Stomach (tissue), 8 donors: ENCODE measurements at regions not wholly inside any gene's neighbourhood (a gene's known extent, or its start where the extent isn't known, plus 50 kb on each side); places are given as distances from the start of the nearest gene placed in this dataset.
"Not testable (repeated sequence)": the region's sequence is repeated elsewhere in the genome, so short reads cannot be mapped to it uniquely, and the experiment has no call there.

Experiments
- DNase-seq, 2 donors: peaks; one replicate each; pipeline versions ENCODE4 v3.0.0 to v3.0.0-alpha.2; 2013 to 2019
- H3K27ac ChIP-seq, 5 donors: fragments of 200-600 bp in 4 of 5; sonication (generic) in 4 of 5; one replicate each; pipeline ENCODE4 v1.5.1; 2013 to 2019; ENCODE audit warnings: mild to moderate bottlenecking in 1 of 5, moderate library complexity in 1 of 5
- H3K27me3 ChIP-seq, 3 donors: fragments of 200-600 bp; sonication (generic); one replicate each; pipeline ENCODE4 v1.5.1; 2017 to 2019; ENCODE audit warnings: mixed run types in 1 of 3
- H3K36me3 ChIP-seq, 4 donors: fragments of 200-600 bp; sonication (generic); 1 replicate in 3 of 4; 2 replicates in 1 of 4; pipeline ENCODE4 v1.5.1; 2016 to 2019
- H3K4me1 ChIP-seq, 4 donors: fragments of 200-600 bp; sonication (generic); one replicate each; pipeline ENCODE4 v1.5.1; 2016 to 2019
- H3K4me3 ChIP-seq, 4 donors: fragments of 200-600 bp; sonication (generic) in 3 of 4; one replicate each; pipeline ENCODE4 v1.5.1; 2016 to 2019; ENCODE audit warnings: mild to moderate bottlenecking in 1 of 4
- H3K9me3 ChIP-seq, 4 donors: fragments of 200-600 bp; sonication (generic); one replicate each; pipeline ENCODE4 v1.5.1; 2016 to 2019
- EP300 ChIP-seq: sonication (generic); formaldehyde crosslinking; IDR thresholded peaks from one replicate; pipeline ENCODE4 v1.6.1; 2017; ENCODE audit warnings: antibody characterized with exemption
- POLR2A ChIP-seq, 4 donors: fragments of 450-650 bp; IDR thresholded peaks; one replicate each; pipeline ENCODE4 v1.6.1; 2016; ENCODE audit warnings: antibody characterized with exemption in 4 of 4, control low read depth in 2 of 4, mild to moderate bottlenecking in 1 of 4, moderate library complexity in 1 of 4
- POLR2AphosphoS5 ChIP-seq, 3 donors: sonication (generic); formaldehyde crosslinking; IDR thresholded peaks; one replicate each; pipeline ENCODE4 v1.6.1; 2016; ENCODE audit warnings: antibody characterized with exemption in 3 of 3
- WGBS, 5 donors: extraction: QIAGEN DNeasy Blood & Tissue Kit in 3 of 5; methylation state at CpG; one replicate each; pipeline versions ENCODE4 v1.1.5 to v1.1.7; 2013 to 2018; 5-methylcytosine and 5-hydroxymethylcytosine counted together
- intact Hi-C: fragments of 100-400 bp; cut with DNase I; formaldehyde crosslinking; loops from one replicate; pipeline ENCODE4 v1.15.1; 2023; ENCODE audit warnings: low total_unique reads
- TF ChIP-seq, protein P1 (sequence below), 7 experiments: fragments of 450-650 bp in 4 of 7; fragments of 200-600 bp in 3 of 7; sonication (generic) in 3 of 7; IDR thresholded peaks; one replicate each; pipeline ENCODE4 v1.5.1; 2016 to 2019; ENCODE audit warnings: antibody characterized with exemption in 7 of 7, control low read depth in 2 of 7, mild to moderate bottlenecking in 1 of 7
- donor health status: healthy with polysubstance abuse.
- donor health status: Bipolar disorder and iron deficiency.
- donor health status: healthy.

DNA sequence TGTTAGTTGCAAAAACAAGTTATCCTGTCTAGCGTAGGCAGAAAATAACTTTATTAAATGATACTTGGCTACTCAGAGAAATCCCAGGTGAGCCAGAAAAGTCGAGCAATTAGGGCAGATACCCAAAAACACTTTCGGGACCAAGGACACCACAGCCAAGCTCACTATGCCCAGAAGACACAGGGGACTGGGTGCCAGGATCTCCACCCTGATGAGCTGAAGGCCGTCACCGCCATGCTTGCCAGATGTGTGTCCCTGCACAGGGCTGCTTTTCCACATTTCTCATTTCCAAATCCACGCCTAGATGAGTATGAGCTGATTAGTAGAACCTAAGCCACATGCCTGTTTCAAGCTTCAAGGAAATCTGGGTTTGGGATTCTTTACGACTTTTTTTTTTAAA lies 214.0 kb upstream of the SMLR1 start:
- DNase-seq: no peak
- no peaks in the 10 kb centered on the region for H3K4me1 ChIP-seq
- TF ChIP-seq, protein P1, sequence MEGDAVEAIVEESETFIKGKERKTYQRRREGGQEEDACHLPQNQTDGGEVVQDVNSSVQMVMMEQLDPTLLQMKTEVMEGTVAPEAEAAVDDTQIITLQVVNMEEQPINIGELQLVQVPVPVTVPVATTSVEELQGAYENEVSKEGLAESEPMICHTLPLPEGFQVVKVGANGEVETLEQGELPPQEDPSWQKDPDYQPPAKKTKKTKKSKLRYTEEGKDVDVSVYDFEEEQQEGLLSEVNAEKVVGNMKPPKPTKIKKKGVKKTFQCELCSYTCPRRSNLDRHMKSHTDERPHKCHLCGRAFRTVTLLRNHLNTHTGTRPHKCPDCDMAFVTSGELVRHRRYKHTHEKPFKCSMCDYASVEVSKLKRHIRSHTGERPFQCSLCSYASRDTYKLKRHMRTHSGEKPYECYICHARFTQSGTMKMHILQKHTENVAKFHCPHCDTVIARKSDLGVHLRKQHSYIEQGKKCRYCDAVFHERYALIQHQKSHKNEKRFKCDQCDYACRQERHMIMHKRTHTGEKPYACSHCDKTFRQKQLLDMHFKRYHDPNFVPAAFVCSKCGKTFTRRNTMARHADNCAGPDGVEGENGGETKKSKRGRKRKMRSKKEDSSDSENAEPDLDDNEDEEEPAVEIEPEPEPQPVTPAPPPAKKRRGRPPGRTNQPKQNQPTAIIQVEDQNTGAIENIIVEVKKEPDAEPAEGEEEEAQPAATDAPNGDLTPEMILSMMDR (IDR thresholded peaks at IDR 0.05): no peak
- TF ChIP-seq EP300 (no peak), POLR2A (IDR thresholded peaks at IDR 0.05) (no peak), POLR2AphosphoS5 (IDR thresholded peaks at IDR 0.05) (no peak)
- H3K27me3 ChIP-seq: no peaks in the 10 kb centered on the region
- H3K4me3 ChIP-seq: no peak overlapping the region
- intact Hi-C loops: no loop called here
- H3K9me3 ChIP-seq: no peaks in the 10 kb centered on the region
- no peaks in the 10 kb centered on the region for H3K36me3 ChIP-seq
- no peak overlapping the region for H3K27ac ChIP-seq
- WGBS, 5 donors: 89 to 92% (median 91%) methylated on average over 7 of the region's 7 CpGs

DNA sequence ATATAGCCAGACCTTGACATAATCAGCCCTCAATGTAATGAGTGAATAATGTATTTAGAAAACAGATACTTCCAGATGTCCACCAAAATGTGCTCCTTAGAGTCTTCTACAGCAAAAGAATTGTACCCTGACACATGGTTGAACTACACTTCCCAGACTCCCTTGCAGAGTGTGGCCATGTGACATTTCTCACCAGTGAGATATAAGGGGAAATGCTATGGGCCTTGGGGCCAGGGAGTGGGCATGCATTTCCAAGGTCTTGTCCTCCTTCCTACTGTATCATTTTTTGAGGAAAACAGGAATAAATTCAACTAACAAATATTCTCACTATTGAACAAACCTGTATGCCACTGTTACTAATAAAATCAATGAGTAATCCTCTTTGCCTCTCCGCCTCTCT lies 211.4 kb upstream of the SMLR1 start:
- H3K4me1 ChIP-seq: no peaks in the 10 kb centered on the region
- no peaks in the 10 kb centered on the region for H3K9me3 ChIP-seq
- no peaks in the 10 kb centered on the region for H3K36me3 ChIP-seq
- H3K4me3 ChIP-seq: no peak overlapping the region
- H3K27me3 ChIP-seq: no peaks in the 10 kb centered on the region
- no peak for DNase-seq
- intact Hi-C loops: no loop called here
- no peak overlapping the region for H3K27ac ChIP-seq
- TF ChIP-seq POLR2A (IDR thresholded peaks at IDR 0.05) (no peak), POLR2AphosphoS5 (IDR thresholded peaks at IDR 0.05) (no peak), EP300 (no peak)
- TF ChIP-seq, protein P1 (IDR thresholded peaks at IDR 0.05): no peak
- 90 to 100% (median 96%) methylated on average over 1 of the region's 1 CpG for WGBS, 5 donors

DNA sequence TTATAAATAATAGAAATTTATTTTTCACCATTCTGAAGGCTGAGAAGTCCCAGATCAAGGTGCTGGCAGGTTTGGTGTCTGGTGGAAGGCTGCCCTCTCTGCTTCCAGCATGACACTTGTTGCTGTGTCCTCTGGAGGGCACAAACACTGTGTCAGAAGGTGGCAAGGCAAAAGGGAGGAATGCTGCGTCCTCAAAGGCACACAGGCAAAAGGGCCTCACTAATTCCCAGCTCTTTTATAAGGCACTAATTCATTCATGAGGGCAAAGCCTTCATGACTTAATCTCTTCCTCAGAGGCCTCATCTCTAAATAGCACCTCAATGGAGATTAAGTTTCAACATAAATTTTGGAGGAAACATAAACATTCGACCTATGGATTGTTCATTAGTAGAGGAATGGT lies 209.5 kb upstream of the SMLR1 start:
- H3K4me3 ChIP-seq: no peak overlapping the region
- peaks cover 0 to 4% (median 0%) of the 10 kb centered on the region in 4 donors for H3K9me3 ChIP-seq
- 67 to 85% (median 73%) methylated on average over 2 of the region's 2 CpGs for WGBS, 5 donors
- no peaks in the 10 kb centered on the region for H3K27me3 ChIP-seq
- H3K36me3 ChIP-seq: no peaks in the 10 kb centered on the region
- no peak overlapping the region for H3K27ac ChIP-seq
- TF ChIP-seq, protein P1 (IDR thresholded peaks at IDR 0.05): no peak
- TF ChIP-seq POLR2AphosphoS5 (IDR thresholded peaks at IDR 0.05) (no peak), POLR2A (IDR thresholded peaks at IDR 0.05) (no peak), EP300 (no peak)
- intact Hi-C loops: no loop called here
- DNase-seq: no peak
- no peaks in the 10 kb centered on the region for H3K4me1 ChIP-seq

DNA sequence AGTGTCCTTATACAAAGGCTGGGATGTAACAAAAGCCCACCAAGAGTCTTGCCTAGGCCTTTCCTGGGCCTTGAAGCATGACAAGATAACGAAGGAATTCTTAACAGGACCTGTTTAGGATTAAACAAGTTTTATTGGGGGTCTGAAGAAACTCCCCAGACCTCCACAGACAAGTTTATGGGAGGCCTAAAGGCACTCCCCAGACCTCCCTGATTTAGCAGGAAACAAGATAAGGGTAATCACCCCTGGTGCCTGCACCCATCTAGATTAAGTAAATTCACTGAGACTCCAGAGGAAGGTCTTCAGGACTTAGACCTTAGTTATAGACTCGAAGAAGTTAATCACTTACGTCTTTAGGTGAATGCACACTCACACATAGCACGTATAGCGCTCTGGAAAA lies 208.4 kb upstream of the SMLR1 start:
- H3K27me3 ChIP-seq, H3K4me3 ChIP-seq, intact Hi-C loops, DNase-seq, H3K36me3 ChIP-seq, H3K4me1 ChIP-seq, H3K27ac ChIP-seq: not testable (repeated sequence)
- 81 to 89% (median 83%) methylated on average over 5 of the region's 5 CpGs for WGBS, 5 donors
- peaks cover 0 to 10% (median 2%) of the 10 kb centered on the region in 4 donors for H3K9me3 ChIP-seq

DNA sequence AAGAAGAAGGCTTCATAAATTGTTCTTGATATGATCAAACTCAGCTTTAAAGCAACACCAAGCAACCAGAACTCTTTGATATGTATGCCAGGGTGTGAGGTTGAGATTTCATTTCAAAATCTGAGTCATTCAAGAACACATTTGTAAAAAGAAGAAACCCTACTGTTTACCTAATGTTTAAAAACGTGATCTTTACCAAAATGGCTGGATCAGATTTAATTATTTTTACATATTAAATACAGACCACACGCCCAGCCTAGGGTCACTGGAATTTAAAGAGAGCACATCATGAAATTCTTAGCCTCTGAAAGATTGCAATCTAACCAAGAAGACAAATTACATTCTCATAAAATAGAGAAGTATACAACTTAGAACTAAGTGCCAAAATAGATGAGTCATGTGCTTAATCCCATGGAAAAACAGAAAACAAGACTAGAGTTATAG lies 206.8 kb upstream of the SMLR1 start:
- H3K9me3 ChIP-seq: peaks cover 0 to 10% (median 2%) of the 10 kb centered on the region in 4 donors
- H3K4me3 ChIP-seq: no peak overlapping the region
- intact Hi-C loops: no loop called here
- 46 to 59% (median 56%) methylated on average over 2 of the region's 2 CpGs for WGBS, 5 donors
- no peak for DNase-seq
- no peaks in the 10 kb centered on the region for H3K36me3 ChIP-seq
- no peak for TF ChIP-seq POLR2A (IDR thresholded peaks at IDR 0.05)
- no peak for TF ChIP-seq EP300
- TF ChIP-seq, protein P1 (IDR thresholded peaks at IDR 0.05): no peak
- TF ChIP-seq POLR2AphosphoS5 (IDR thresholded peaks at IDR 0.05): no peak
- no peak overlapping the region for H3K27ac ChIP-seq
- no peaks in the 10 kb centered on the region for H3K27me3 ChIP-seq
- no peaks in the 10 kb centered on the region for H3K4me1 ChIP-seq
